Activated CD4-positive, alpha-beta memory T cell treated with anti-CD3 and anti-CD28 coated beads, Interleukin-2, amount 10 ng/mL, durations not matched to agents 7 days and 5 days (primary cell): ENCODE measurements at regions not wholly inside any gene's neighbourhood (a gene's known extent, or its start where the extent isn't known, plus 50 kb on each side); places are given as distances from the start of the nearest gene placed in this dataset.

ENCODE experiments used
- CTCF ChIA-PET: fragments of 350-600 bp; sonication (Branson Sonifier 250); formaldehyde crosslinking; loops from one replicate; lab custom pipeline; 2021; ENCODE audit warnings: antibody characterized with exemption, inconsistent platforms; lab: Charles Lee
- POLR2A ChIA-PET: fragments of 350-600 bp; sonication (Branson Sonifier 250); formaldehyde crosslinking; loops from one replicate; lab custom pipeline; 2021; ENCODE audit warnings: antibody characterized with exemption; lab: Charles Lee
- DNase-seq: peaks from one replicate; pipeline ENCODE4 v3.0.0-alpha.2; 2020
- H3K27ac Mint-ChIP-seq: one replicate; pipeline ENCODE4 v1.8.0; 2021; ENCODE audit warnings: mild to moderate bottlenecking, mixed read lengths
- H3K27me3 Mint-ChIP-seq: one replicate; pipeline ENCODE4 v1.8.0; 2021; ENCODE audit warnings: mixed read lengths
- H3K36me3 Mint-ChIP-seq: one replicate; pipeline ENCODE4 v1.8.0; 2021; ENCODE audit warnings: low read depth, mixed read lengths
- H3K4me1 Mint-ChIP-seq: one replicate; pipeline ENCODE4 v1.8.0; 2021; ENCODE audit warnings: mixed read lengths
- H3K4me3 Mint-ChIP-seq: one replicate; pipeline ENCODE4 v1.8.0; 2021; ENCODE audit warnings: mild to moderate bottlenecking, mixed read lengths
- H3K9me3 Mint-ChIP-seq: one replicate; pipeline ENCODE4 v1.8.0; 2021; ENCODE audit warnings: mixed read lengths

- POLR2A ChIA-PET: no interaction called here
- no peak overlapping the region for H3K4me3 Mint-ChIP-seq
- no peaks in the 10 kb centered on the region for H3K4me1 Mint-ChIP-seq
- CTCF ChIA-PET: no interaction called here
- H3K36me3 Mint-ChIP-seq: no peaks in the 10 kb centered on the region
- DNase-seq: no peak
- H3K9me3 Mint-ChIP-seq: no peaks in the 10 kb centered on the region
- no peak overlapping the region for H3K27ac Mint-ChIP-seq
- no peaks in the 10 kb centered on the region for H3K27me3 Mint-ChIP-seq
Measured at GRCh38 chr2:152883951-152884487, 165.6 kb downstream of the ARL6IP6 start.

- H3K27ac Mint-ChIP-seq: no peak overlapping the region
- no peaks in the 10 kb centered on the region for H3K36me3 Mint-ChIP-seq
- POLR2A ChIA-PET: no interaction called here
- DNase-seq: no peak
- no peak overlapping the region for H3K4me3 Mint-ChIP-seq
- H3K4me1 Mint-ChIP-seq: no peaks in the 10 kb centered on the region
- no peaks in the 10 kb centered on the region for H3K27me3 Mint-ChIP-seq
- CTCF ChIA-PET: interaction anchor here (6.2 kb wide), 1 partner anchor 21 kb away, joined by 19 read pairs; no protein-coding TSS in a partner anchor
- no peaks in the 10 kb centered on the region for H3K9me3 Mint-ChIP-seq
Measured at GRCh38 chr2:152881527-152881926, 163.1 kb downstream of the ARL6IP6 start.

DNA sequence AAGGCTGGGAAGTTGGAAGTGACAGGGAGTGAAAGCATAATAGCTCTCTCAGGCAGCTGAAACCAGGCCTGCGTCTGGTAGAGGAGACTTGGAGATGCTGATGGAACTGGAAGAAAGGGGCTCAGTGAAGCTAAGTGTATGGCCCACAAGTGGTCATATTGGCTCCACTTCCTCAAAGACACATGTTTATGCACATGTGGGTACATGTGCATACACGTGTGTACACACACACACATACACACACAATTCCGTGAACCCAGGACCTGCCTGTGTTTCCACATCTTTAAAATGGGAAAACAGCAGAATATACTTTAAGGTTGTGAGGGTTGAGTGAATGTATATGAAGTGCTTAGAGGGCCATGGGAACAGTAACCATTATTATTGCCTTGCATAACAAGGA lies 160.9 kb downstream of the ARL6IP6 start:
- H3K36me3 Mint-ChIP-seq: no peaks in the 10 kb centered on the region
- H3K4me1 Mint-ChIP-seq: no peaks in the 10 kb centered on the region
- no peak overlapping the region for H3K4me3 Mint-ChIP-seq
- no peaks in the 10 kb centered on the region for H3K9me3 Mint-ChIP-seq
- no peaks in the 10 kb centered on the region for H3K27me3 Mint-ChIP-seq
- H3K27ac Mint-ChIP-seq: no peak overlapping the region
- CTCF ChIA-PET: interaction anchor here (6.2 kb wide), 1 partner anchor 19 kb away, joined by 19 read pairs; no protein-coding TSS in a partner anchor
- POLR2A ChIA-PET: no interaction called here
- no peak for DNase-seq

- DNase-seq: no peak
- no peaks in the 10 kb centered on the region for H3K36me3 Mint-ChIP-seq
- ChIA-PET POLR2A (no interaction called here), CTCF (interaction anchor here (6.2 kb wide), 1 partner anchor 15 kb away, joined by 19 read pairs; no protein-coding TSS in a partner anchor)
- no peaks in the 10 kb centered on the region for H3K27me3 Mint-ChIP-seq
- H3K4me3 Mint-ChIP-seq: no peak overlapping the region
- H3K27ac Mint-ChIP-seq: no peak overlapping the region
- H3K4me1 Mint-ChIP-seq: no peaks in the 10 kb centered on the region
- H3K9me3 Mint-ChIP-seq: no peaks in the 10 kb centered on the region
Measured at GRCh38 chr2:152875701-152876695, 157.6 kb downstream of the ARL6IP6 start.

- POLR2A ChIA-PET: no interaction called here
- H3K4me1 Mint-ChIP-seq: no peaks in the 10 kb centered on the region
Measured at GRCh38 chr2:152874955-152875354, 156.5 kb downstream of the ARL6IP6 start.

GRCh38 chr2:152870239-152870638 lies 151.8 kb downstream of the ARL6IP6 start:
- ChIA-PET POLR2A (no interaction called here), CTCF (no interaction called here)
- Mint-ChIP-seq H3K36me3 (no peaks in the 10 kb centered on the region), H3K27me3 (no peaks in the 10 kb centered on the region), H3K27ac (no peak overlapping the region), H3K4me1 (no peaks in the 10 kb centered on the region), H3K9me3 (no peaks in the 10 kb centered on the region), H3K4me3 (no peak overlapping the region)
- DNase-seq: no peak

More at GRCh38 chr2:152874955-152875354, 156.5 kb downstream of the ARL6IP6 start:
- CTCF ChIA-PET: no interaction called here
- no peak overlapping the region for H3K4me3 Mint-ChIP-seq
- H3K36me3 Mint-ChIP-seq: no peaks in the 10 kb centered on the region
- H3K27ac Mint-ChIP-seq: no peak overlapping the region
- no peak for DNase-seq
- H3K9me3 Mint-ChIP-seq: no peaks in the 10 kb centered on the region
- H3K27me3 Mint-ChIP-seq: no peaks in the 10 kb centered on the region

DNA sequence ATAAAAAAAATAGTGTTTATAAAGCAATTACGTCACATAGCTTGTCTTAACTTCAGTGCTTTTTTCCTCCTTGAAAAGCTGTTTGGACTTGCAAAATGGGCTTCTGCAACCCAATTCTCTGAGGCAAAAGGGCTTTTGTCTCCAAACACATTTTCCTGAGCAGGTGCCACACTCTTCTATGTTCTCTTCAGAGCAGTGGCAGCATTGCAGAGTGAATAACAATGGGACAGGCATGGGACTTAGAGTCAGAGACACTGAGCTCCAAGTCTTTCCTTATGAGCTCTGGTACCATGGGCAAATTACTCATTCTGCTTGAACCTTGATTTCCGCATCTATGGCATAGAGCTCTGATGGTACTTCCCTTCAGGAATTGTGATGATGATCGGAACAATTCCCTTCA lies 149.0 kb downstream of the ARL6IP6 start:
- no peaks in the 10 kb centered on the region for H3K4me1 Mint-ChIP-seq
- POLR2A ChIA-PET: no interaction called here
- no peaks in the 10 kb centered on the region for H3K27me3 Mint-ChIP-seq
- peaks cover 21% of the 10 kb centered on the region for H3K9me3 Mint-ChIP-seq
- H3K27ac Mint-ChIP-seq: no peak overlapping the region
- CTCF ChIA-PET: no interaction called here
- no peak for DNase-seq
- no peaks in the 10 kb centered on the region for H3K36me3 Mint-ChIP-seq
- no peak overlapping the region for H3K4me3 Mint-ChIP-seq

GRCh38 chr2:152864601-152865149 lies 146.3 kb downstream of the ARL6IP6 start:
- Mint-ChIP-seq H3K27ac (no peak overlapping the region), H3K4me1 (no peaks in the 10 kb centered on the region), H3K27me3 (no peaks in the 10 kb centered on the region), H3K9me3 (peaks cover 35% of the 10 kb centered on the region), H3K36me3 (peaks cover 3% of the 10 kb centered on the region), H3K4me3 (no peak overlapping the region)
- CTCF ChIA-PET: no interaction called here
- POLR2A ChIA-PET: no interaction called here
- no peak for DNase-seq

GRCh38 chr2:152863826-152864225 lies 145.4 kb downstream of the ARL6IP6 start:
- Mint-ChIP-seq H3K27ac (no peak overlapping the region), H3K36me3 (peaks cover 3% of the 10 kb centered on the region), H3K4me3 (no peak overlapping the region), H3K9me3 (peaks cover 35% of the 10 kb centered on the region), H3K4me1 (no peaks in the 10 kb centered on the region), H3K27me3 (no peaks in the 10 kb centered on the region)
- ChIA-PET POLR2A (no interaction called here), CTCF (no interaction called here)
- DNase-seq: no peak

GRCh38 chr2:152861349-152861942 lies 143.0 kb downstream of the ARL6IP6 start:
- Mint-ChIP-seq H3K9me3 (peaks cover 35% of the 10 kb centered on the region), H3K4me3 (no peak overlapping the region), H3K27me3 (no peaks in the 10 kb centered on the region), H3K36me3 (peaks cover 3% of the 10 kb centered on the region), H3K4me1 (no peaks in the 10 kb centered on the region), H3K27ac (no peak overlapping the region)
- ChIA-PET POLR2A (no interaction called here), CTCF (interaction anchor here (0.9 to 2.6 kb wide), 7 partner anchors 12 to 741 kb away, joined by 3 to 19 read pairs (median 4); no protein-coding TSS in a partner anchor)
- no peak for DNase-seq

DNA sequence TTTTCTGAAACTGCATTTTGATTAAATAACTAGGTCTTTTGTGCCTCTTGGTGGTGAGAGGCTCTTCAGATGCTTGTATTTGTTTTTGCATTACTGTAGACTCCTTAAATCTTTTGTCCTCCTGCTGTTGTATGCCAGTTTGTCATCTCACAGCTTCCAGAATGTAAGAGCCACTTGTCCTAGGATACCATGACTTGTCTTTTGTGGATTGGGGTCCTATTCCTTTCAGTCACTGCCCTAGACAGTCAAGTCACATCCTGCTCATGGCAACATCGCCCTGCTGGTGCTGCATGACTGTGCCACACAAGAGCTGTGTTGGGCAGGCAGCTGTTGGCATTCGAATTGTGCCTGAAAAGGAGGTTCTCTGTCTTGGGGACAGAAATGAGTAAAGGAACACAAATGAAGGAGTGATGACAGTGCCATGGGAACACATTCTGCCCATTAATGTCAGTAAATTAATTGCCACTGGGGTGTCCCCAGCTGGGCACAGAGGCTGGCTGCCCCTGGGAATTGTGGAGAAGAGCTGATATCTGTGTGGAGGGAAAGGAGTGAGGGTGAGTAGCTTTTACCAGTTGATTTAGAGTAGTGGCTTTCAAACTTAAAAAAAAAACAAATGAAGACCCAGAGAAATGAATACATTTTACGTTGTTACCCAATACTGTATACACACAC lies 140.3 kb downstream of the ARL6IP6 start:
- ChIA-PET CTCF (interaction anchor here (0.6 kb wide), 1 partner anchor 675 kb away, joined by 6 read pairs; no protein-coding TSS in a partner anchor), POLR2A (no interaction called here)
- peaks cover 3% of the 10 kb centered on the region for H3K36me3 Mint-ChIP-seq
- DNase-seq: no peak
- no peaks in the 10 kb centered on the region for H3K4me1 Mint-ChIP-seq
- no peaks in the 10 kb centered on the region for H3K27me3 Mint-ChIP-seq
- no peak overlapping the region for H3K4me3 Mint-ChIP-seq
- H3K9me3 Mint-ChIP-seq: peaks cover 25% of the 10 kb centered on the region
- no peak overlapping the region for H3K27ac Mint-ChIP-seq

DNA sequence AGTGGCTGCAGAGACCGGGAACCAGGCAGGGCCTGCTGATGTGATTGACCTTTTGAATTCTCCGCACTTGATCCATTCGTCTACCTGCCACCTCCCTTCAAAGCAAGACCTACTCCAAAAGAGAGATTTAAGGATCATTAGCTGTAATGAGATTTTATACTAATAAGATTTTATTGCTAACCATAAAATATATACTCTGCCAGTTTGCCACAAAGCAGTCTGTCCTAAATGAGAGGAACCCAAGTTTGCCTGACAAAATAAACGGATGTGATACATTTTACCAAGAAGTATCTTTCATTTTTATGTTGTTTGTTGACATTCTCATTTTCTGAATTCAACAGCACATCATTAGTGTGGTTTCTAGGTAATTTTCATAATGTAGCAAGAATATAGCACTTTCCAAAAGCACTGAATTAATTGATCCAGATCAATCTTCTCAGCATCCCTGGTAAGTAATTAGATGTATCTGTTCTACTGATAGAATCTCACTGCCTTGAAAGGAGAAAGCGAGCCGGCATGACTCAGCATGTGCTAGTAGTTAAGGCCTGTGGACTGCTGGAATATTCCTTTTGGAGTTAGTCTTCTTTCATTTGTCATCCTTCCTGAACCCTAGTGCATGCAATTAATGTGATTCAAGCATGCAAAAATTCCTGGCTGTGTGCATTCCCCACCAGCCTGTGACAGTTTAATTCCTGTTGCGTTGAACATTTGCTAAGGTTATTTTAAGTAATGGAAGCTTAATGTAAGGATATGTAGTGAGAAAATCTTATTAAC lies 128.5 kb downstream of the ARL6IP6 start:
- H3K27ac Mint-ChIP-seq: no peak overlapping the region
- H3K4me1 Mint-ChIP-seq: no peaks in the 10 kb centered on the region
- CTCF ChIA-PET: no interaction called here
- no peak overlapping the region for H3K4me3 Mint-ChIP-seq
- DNase-seq: no peak
- no peaks in the 10 kb centered on the region for H3K27me3 Mint-ChIP-seq
- H3K36me3 Mint-ChIP-seq: no peaks in the 10 kb centered on the region
- POLR2A ChIA-PET: no interaction called here
- H3K9me3 Mint-ChIP-seq: no peaks in the 10 kb centered on the region
